ENCODE measurements at regions not wholly inside any gene's neighbourhood (a gene's known extent, or its start where the extent isn't known, plus 50 kb on each side); places are given as distances from the start of the nearest gene placed in this dataset.

DNA sequence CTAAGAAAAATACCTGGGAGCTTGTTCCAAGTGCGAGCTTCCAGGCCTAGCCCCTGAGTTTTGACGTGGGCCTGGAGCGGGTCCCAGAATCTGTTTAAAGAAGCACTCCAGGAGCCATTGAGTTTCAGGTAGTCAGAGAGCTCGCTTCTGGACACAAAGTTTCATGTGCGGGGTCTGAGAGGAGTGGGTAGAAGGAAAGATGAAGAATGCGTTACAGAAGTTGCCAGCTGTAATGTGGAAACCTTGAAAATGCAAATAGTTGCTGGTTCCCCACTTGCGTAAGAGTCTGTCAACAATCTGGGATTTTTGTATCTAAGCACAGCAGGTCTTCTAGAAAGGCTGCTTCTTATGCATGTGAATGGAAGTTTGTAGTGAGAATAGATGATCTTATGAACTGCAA lies 77.5 kb upstream of the CLCN4 start:
- Histone ChIP-seq H3K79me2 (ENCODE audit: control insufficient read depth, insufficient read depth, low read length) (peaks cover 7% of the 10 kb centered on the region), H3K36me3 (replicated peaks in 1 of 2; ENCODE audit: control extremely low read depth in 1 of 2, control insufficient read depth in 1 of 2, extremely low read depth in 1 of 2, insufficient read depth in 2 of 2, low read length in 1 of 2) (peaks cover 0 to 17% of the 10 kb centered on the region in 2 experiments), H3K4me3 (ENCODE audit: control extremely low read depth in 1 of 5, extremely low read depth in 1 of 5, insufficient read depth in 1 of 5, low read depth in 2 of 5, low read length in 4 of 5) (no peak overlapping the region), H3K4me2 (replicated peaks; ENCODE audit: low read depth, low read length, poor library complexity, severe bottlenecking) (no peak overlapping the region), H4K20me1 (ENCODE audit: control insufficient read depth, insufficient read depth, low read length, poor library complexity, severe bottlenecking) (no peaks in the 10 kb centered on the region), H3K4me1 (ENCODE audit: control insufficient read depth in 2 of 2, insufficient read depth in 2 of 2, low read length in 2 of 2) (peaks cover 12 to 19% of the 10 kb centered on the region in 2 donors), H3K27me3 (replicated peaks in 1 of 4; ENCODE audit: control extremely low read depth in 1 of 4, control insufficient read depth in 3 of 4, insufficient read depth in 4 of 4, low read length in 3 of 4) (no peaks in the 10 kb centered on the region), H3K27ac (ENCODE audit: low read length in 2 of 2) (no peak overlapping the region), H3K9ac (ENCODE audit: low read length) (no peak overlapping the region), H2AFZ (ENCODE audit: insufficient read depth, low read depth, low read length, poor library complexity, severe bottlenecking) (no peak overlapping the region), H3K9me3 (ENCODE audit: control extremely low read depth in 1 of 3, control insufficient read depth in 2 of 3, insufficient read depth in 1 of 3, low read length in 2 of 3) (no peaks in the 10 kb centered on the region)
- no peak for DNase-seq
- POLR2A ChIA-PET = no interaction called here
- Mint-ChIP-seq H3K4me3 (no peak overlapping the region), H3K9me3 (ENCODE audit: insufficient read depth) (no peaks in the 10 kb centered on the region), H3K4me1 (peaks cover 24% of the 10 kb centered on the region), H3K27ac (no peak overlapping the region), H3K27me3 (no peaks in the 10 kb centered on the region)
- CTCF ChIA-PET = interaction anchor here (1.3 kb wide), 1 partner anchor 39 kb away, joined by 5 read pairs; no protein-coding TSS in a partner anchor
- whole genome bisulfite sequencing (ENCODE audit: insufficient coverage) = 100% methylated on average over 6 of the region's 7 CpGs
- no peak for ATAC-seq (ENCODE audit: low read depth)
- no peak for TF ChIP-seq EZH2 (IDR thresholded peaks at IDR 0.05; ENCODE audit: borderline replicate concordance, insufficient read depth, low read depth, low read length, poor library complexity, severe bottlenecking)
- TF ChIP-seq, protein P1, sequence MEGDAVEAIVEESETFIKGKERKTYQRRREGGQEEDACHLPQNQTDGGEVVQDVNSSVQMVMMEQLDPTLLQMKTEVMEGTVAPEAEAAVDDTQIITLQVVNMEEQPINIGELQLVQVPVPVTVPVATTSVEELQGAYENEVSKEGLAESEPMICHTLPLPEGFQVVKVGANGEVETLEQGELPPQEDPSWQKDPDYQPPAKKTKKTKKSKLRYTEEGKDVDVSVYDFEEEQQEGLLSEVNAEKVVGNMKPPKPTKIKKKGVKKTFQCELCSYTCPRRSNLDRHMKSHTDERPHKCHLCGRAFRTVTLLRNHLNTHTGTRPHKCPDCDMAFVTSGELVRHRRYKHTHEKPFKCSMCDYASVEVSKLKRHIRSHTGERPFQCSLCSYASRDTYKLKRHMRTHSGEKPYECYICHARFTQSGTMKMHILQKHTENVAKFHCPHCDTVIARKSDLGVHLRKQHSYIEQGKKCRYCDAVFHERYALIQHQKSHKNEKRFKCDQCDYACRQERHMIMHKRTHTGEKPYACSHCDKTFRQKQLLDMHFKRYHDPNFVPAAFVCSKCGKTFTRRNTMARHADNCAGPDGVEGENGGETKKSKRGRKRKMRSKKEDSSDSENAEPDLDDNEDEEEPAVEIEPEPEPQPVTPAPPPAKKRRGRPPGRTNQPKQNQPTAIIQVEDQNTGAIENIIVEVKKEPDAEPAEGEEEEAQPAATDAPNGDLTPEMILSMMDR (IDR thresholded peaks at IDR 0.05) = no peak
- intact Hi-C loops (cut with micrococcal nuclease) = no loop called here

DNA sequence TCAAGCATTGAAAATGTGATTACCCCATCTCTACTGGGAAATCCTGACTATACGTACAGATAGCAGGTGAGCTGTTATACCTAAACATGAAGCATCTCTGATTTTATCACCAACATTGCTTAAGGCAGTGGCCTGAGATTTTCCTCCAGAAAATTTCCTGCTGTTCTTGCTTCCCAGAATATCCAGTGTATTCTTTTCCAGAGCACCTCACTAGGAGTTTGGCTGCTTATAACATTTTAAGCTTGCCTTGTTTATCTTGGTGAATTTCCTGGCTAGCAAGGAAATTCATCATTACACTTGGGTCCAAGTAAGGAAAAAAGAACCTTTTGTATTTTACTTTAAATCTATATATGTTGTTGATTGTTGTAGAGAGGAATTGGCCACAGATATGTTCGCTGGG lies 73.0 kb upstream of the CLCN4 start:
- ATAC-seq (ENCODE audit: low read depth) (no peak), DNase-seq (no peak)
- Histone ChIP-seq H3K36me3 (replicated peaks in 1 of 2; ENCODE audit: control extremely low read depth in 1 of 2, control insufficient read depth in 1 of 2, extremely low read depth in 1 of 2, insufficient read depth in 2 of 2, low read length in 1 of 2) (peaks cover 0 to 13% of the 10 kb centered on the region in 2 experiments), H3K4me3 (ENCODE audit: control extremely low read depth in 1 of 5, extremely low read depth in 1 of 5, insufficient read depth in 1 of 5, low read depth in 2 of 5, low read length in 4 of 5) (peak overlapping the region in 1 of 5 experiments; percentile 41), H3K9ac (ENCODE audit: low read length) (no peak overlapping the region), H4K20me1 (ENCODE audit: control insufficient read depth, insufficient read depth, low read length, poor library complexity, severe bottlenecking) (no peaks in the 10 kb centered on the region), H3K9me3 (ENCODE audit: control extremely low read depth in 1 of 3, control insufficient read depth in 2 of 3, insufficient read depth in 1 of 3, low read length in 2 of 3) (no peaks in the 10 kb centered on the region), H3K79me2 (ENCODE audit: control insufficient read depth, insufficient read depth, low read length) (peaks cover 18% of the 10 kb centered on the region), H3K4me1 (ENCODE audit: control insufficient read depth in 2 of 2, insufficient read depth in 2 of 2, low read length in 2 of 2) (peaks cover 25 to 40% of the 10 kb centered on the region in 2 donors), H3K27ac (ENCODE audit: low read length in 2 of 2) (peak overlapping the region; percentile 76 to 78), H2AFZ (ENCODE audit: insufficient read depth, low read depth, low read length, poor library complexity, severe bottlenecking) (peak overlapping the region; percentile 65), H3K27me3 (replicated peaks in 1 of 4; ENCODE audit: control extremely low read depth in 1 of 4, control insufficient read depth in 3 of 4, insufficient read depth in 4 of 4, low read length in 3 of 4) (no peaks in the 10 kb centered on the region), H3K4me2 (replicated peaks; ENCODE audit: low read depth, low read length, poor library complexity, severe bottlenecking) (peak overlapping the region; percentile 68)
- Mint-ChIP-seq H3K27ac (peak overlapping the region; percentile 60), H3K4me3 (peak overlapping the region; percentile 80), H3K4me1 (peaks cover 52% of the 10 kb centered on the region), H3K27me3 (no peaks in the 10 kb centered on the region), H3K9me3 (ENCODE audit: insufficient read depth) (no peaks in the 10 kb centered on the region)
- POLR2A ChIA-PET = interaction anchor here (1.3 to 1.8 kb wide), 2 partner anchors 24 to 27 kb away, joined by 3 to 9 read pairs; no protein-coding TSS in a partner anchor
- TF ChIP-seq, protein P1 (IDR thresholded peaks at IDR 0.05) = no peak
- TF ChIP-seq EZH2 (IDR thresholded peaks at IDR 0.05; ENCODE audit: borderline replicate concordance, insufficient read depth, low read depth, low read length, poor library complexity, severe bottlenecking) = no peak
- CTCF ChIA-PET = interaction anchor here (0.6 to 5.7 kb wide), 8 partner anchors 9 to 84 kb away, joined by 3 to 47 read pairs (median 4); no protein-coding TSS in a partner anchor
- intact Hi-C loops (cut with micrococcal nuclease) = loop anchor here (2.0 to 5.0 kb wide), 4 partner anchors 15 to 67 kb away; no protein-coding TSS in a partner anchor
- no CpG with 5 or more reads among the region's 2 CpGs for WGBS (ENCODE audit: insufficient coverage)

All from B cell (primary cell).